ENCODE measurements at regions not wholly inside any gene's neighbourhood (a gene's known extent, or its start where the extent isn't known, plus 50 kb on each side); places are given as distances from the start of the nearest gene placed in this dataset.

GRCh38 chr1:244137276-244137675 is 86.2 kb downstream of the ZBTB18 start:
- ChIA-PET POLR2A (no interaction called here), CTCF (interaction anchor here (0.8 kb wide), 1 partner anchor 275 kb away, joined by 3 read pairs; no protein-coding TSS in a partner anchor)
- H3K27ac ChIP-seq (ENCODE audit: extremely low read depth, low read depth, low read length), result no peak overlapping the region
- no peaks in the 10 kb centered on the region for H3K36me3 ChIP-seq (ENCODE audit: control insufficient read depth in 2 of 2, insufficient read depth in 1 of 2, low read length in 2 of 2)
- TF ChIP-seq TRIM28 (IDR thresholded peaks at IDR 0.05; ENCODE audit: borderline replicate concordance, low read length), result no peak
- no peak for TF ChIP-seq ZFP41 (tag by site-specific recombination; IDR thresholded peaks at IDR 0.05; ENCODE audit: borderline replicate concordance)
- no peaks in the 10 kb centered on the region for H3K9me3 ChIP-seq (ENCODE audit: control insufficient read depth, insufficient read depth, low read depth, low read length)
- no peaks in the 10 kb centered on the region for H3K4me1 ChIP-seq (ENCODE audit: control insufficient read depth, insufficient read depth, low read length)
- H3K4me3 ChIP-seq (ENCODE audit: low read depth, low read length), result no peak overlapping the region

DNA sequence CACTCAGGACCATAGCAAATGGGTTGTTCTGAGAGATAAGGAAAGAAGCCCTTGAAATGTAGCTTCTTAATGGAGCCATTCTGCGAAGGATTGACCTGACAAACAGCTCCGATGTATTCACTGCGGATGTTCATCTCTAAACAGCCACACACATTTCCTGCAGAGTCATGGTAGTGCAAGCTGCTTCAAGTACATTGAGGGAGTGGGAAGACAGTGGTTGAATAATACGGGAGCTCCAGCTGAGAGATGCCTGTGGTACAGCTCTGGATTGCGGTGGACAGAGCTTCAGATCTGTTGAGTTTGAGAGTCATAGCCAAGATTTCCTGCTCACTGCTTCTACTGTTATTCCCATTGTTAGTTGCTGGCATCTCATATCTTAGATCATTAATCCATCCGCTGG is 86.6 kb downstream of the ZBTB18 start:
- Histone ChIP-seq H3K4me1 (ENCODE audit: control insufficient read depth, insufficient read depth, low read length) (no peaks in the 10 kb centered on the region), H3K4me3 (ENCODE audit: low read depth, low read length) (no peak overlapping the region), H3K36me3 (ENCODE audit: control insufficient read depth in 2 of 2, insufficient read depth in 1 of 2, low read length in 2 of 2) (no peaks in the 10 kb centered on the region), H3K9me3 (ENCODE audit: control insufficient read depth, insufficient read depth, low read depth, low read length) (no peaks in the 10 kb centered on the region), H3K27ac (ENCODE audit: extremely low read depth, low read depth, low read length) (no peak overlapping the region)
- TF ChIP-seq, protein P1, sequence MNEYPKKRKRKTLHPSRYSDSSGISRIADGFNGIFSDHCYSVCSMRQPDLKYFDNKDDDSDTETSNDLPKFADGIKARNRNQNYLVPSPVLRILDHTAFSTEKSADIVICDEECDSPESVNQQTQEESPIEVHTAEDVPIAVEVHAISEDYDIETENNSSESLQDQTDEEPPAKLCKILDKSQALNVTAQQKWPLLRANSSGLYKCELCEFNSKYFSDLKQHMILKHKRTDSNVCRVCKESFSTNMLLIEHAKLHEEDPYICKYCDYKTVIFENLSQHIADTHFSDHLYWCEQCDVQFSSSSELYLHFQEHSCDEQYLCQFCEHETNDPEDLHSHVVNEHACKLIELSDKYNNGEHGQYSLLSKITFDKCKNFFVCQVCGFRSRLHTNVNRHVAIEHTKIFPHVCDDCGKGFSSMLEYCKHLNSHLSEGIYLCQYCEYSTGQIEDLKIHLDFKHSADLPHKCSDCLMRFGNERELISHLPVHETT (tag by site-specific recombination; IDR thresholded peaks at IDR 0.05), result no peak
- TF ChIP-seq SETDB1 (IDR thresholded peaks at IDR 0.05; ENCODE audit: insufficient read length, low read length) (no peak), ZNF426 (tag by site-specific recombination; IDR thresholded peaks at IDR 0.05) (no peak), KLF8 (tag by site-specific recombination; IDR thresholded peaks at IDR 0.05) (no peak), KLF1 (tag by site-specific recombination; IDR thresholded peaks at IDR 0.05) (no peak), REST (tag by site-specific recombination; IDR thresholded peaks at IDR 0.05) (no peak), GLIS1 (tag by site-specific recombination; IDR thresholded peaks at IDR 0.05) (no peak), ZNF747 (tag by site-specific recombination; IDR thresholded peaks at IDR 0.05) (no peak), ZNF561 (tag by site-specific recombination; IDR thresholded peaks at IDR 0.05; ENCODE audit: borderline replicate concordance) (no peak)
- ChIA-PET CTCF (interaction anchor here (0.8 kb wide), 1 partner anchor 275 kb away, joined by 3 read pairs; no protein-coding TSS in a partner anchor), POLR2A (no interaction called here)

DNA sequence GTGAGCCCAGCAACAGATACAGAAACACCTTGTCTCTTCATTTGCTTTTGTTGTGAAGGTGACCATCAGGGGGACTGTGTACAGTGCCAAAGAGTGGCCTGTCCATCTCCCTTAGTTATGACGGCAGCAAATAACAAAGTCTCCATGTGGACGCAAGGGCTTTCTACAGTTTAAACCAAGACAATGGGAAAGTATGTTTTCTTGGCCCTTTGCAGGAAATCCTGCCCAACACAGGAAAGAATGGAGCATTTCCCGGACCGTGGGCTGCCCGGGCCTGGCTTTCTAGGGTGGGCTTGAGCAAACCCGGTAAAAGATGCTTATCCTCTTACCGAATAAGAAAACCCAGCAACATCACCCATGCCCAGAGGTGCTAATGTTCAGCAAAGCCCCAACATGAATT is 87.3 kb downstream of the ZBTB18 start:
- H3K4me1 ChIP-seq (ENCODE audit: control insufficient read depth, insufficient read depth, low read length), result no peaks in the 10 kb centered on the region
- H3K36me3 ChIP-seq (ENCODE audit: control insufficient read depth in 2 of 2, insufficient read depth in 1 of 2, low read length in 2 of 2), result no peaks in the 10 kb centered on the region
- no peak overlapping the region for H3K27ac ChIP-seq (ENCODE audit: extremely low read depth, low read depth, low read length)
- H3K9me3 ChIP-seq (ENCODE audit: control insufficient read depth, insufficient read depth, low read depth, low read length), result no peaks in the 10 kb centered on the region
- ChIA-PET POLR2A (no interaction called here), CTCF (no interaction called here)
- no peak overlapping the region for H3K4me3 ChIP-seq (ENCODE audit: low read depth, low read length)
- no peak for TF ChIP-seq ZNF16 (tag by site-specific recombination; IDR thresholded peaks at IDR 0.05; ENCODE audit: low read depth)
- no peak for TF ChIP-seq ZNF521 (tag by site-specific recombination; IDR thresholded peaks at IDR 0.05)
- TF ChIP-seq, protein P2, sequence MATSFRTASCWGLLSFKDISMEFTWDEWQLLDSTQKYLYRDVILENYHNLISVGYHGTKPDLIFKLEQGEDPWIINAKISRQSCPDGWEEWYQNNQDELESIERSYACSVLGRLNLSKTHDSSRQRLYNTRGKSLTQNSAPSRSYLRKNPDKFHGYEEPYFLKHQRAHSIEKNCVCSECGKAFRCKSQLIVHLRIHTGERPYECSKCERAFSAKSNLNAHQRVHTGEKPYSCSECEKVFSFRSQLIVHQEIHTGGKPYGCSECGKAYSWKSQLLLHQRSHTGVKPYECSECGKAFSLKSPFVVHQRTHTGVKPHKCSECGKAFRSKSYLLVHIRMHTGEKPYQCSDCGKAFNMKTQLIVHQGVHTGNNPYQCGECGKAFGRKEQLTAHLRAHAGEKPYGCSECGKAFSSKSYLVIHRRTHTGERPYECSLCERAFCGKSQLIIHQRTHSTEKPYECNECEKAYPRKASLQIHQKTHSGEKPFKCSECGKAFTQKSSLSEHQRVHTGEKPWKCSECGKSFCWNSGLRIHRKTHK (tag by site-specific recombination; IDR thresholded peaks at IDR 0.05), result no peak
- no peak for TF ChIP-seq KLF7 (tag by site-specific recombination; IDR thresholded peaks at IDR 0.05; ENCODE audit: borderline replicate concordance)
- no peak for TF ChIP-seq REPIN1 (tag by site-specific recombination; IDR thresholded peaks at IDR 0.05; ENCODE audit: low read depth)
- no peak for TF ChIP-seq SALL2 (tag by site-specific recombination; IDR thresholded peaks at IDR 0.05; ENCODE audit: borderline replicate concordance)
- TF ChIP-seq, protein P3, sequence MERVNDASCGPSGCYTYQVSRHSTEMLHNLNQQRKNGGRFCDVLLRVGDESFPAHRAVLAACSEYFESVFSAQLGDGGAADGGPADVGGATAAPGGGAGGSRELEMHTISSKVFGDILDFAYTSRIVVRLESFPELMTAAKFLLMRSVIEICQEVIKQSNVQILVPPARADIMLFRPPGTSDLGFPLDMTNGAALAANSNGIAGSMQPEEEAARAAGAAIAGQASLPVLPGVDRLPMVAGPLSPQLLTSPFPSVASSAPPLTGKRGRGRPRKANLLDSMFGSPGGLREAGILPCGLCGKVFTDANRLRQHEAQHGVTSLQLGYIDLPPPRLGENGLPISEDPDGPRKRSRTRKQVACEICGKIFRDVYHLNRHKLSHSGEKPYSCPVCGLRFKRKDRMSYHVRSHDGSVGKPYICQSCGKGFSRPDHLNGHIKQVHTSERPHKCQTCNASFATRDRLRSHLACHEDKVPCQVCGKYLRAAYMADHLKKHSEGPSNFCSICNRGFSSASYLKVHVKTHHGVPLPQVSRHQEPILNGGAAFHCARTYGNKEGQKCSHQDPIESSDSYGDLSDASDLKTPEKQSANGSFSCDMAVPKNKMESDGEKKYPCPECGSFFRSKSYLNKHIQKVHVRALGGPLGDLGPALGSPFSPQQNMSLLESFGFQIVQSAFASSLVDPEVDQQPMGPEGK (tag by site-specific recombination; IDR thresholded peaks at IDR 0.05), result no peak
- TF ChIP-seq ZBTB49 (tag by site-specific recombination; IDR thresholded peaks at IDR 0.05; ENCODE audit: low read depth), result no peak
- no peak for TF ChIP-seq ZIC2 (tag by site-specific recombination; IDR thresholded peaks at IDR 0.05)
